GM08714 (cell line): ENCODE measurements at regions not wholly inside any gene's neighbourhood (a gene's known extent, or its start where the extent isn't known, plus 50 kb on each side); places are given as distances from the start of the nearest gene placed in this dataset.
"Not testable (repeated sequence)": the region's sequence is repeated elsewhere in the genome, so short reads cannot be mapped to it uniquely, and the experiment has no call there.

Experiments used
- H3K4me3 ChIP-seq: fragments of 200-500 bp; sonication (Bioruptor generic); 2 replicates; pipeline ENCODE4 v1.5.1; 2014; ENCODE audit warnings: mild to moderate bottlenecking, low read length, inconsistent platforms
- ZNF274 ChIP-seq: IDR thresholded peaks from 2 replicates; pipeline ENCODE4 v1.6.1; 2012; ENCODE audit warnings: mild to moderate bottlenecking, low read depth, low read length

DNA sequence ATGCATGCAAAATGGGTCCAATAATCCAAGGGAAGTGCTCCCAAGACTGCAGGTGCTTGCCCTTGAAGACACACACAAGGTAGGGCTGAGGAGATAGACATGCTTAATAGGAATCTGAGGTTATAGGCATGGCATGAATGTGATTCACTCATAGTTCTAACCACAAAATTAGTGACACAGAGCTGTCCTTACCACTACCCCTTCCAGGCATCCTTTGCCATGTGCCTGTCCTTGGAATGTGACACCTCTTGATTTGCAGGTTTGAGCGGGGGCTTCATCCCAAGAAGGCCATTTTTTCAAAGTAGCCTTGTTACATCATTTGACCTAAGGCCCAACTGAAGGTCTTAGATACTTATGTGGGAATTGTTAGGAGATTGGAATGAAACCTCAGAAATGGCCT is 112.5 kb downstream of the CCNG2 start:
- no peak for TF ChIP-seq ZNF274
- H3K4me3 ChIP-seq = no peak overlapping the region

DNA sequence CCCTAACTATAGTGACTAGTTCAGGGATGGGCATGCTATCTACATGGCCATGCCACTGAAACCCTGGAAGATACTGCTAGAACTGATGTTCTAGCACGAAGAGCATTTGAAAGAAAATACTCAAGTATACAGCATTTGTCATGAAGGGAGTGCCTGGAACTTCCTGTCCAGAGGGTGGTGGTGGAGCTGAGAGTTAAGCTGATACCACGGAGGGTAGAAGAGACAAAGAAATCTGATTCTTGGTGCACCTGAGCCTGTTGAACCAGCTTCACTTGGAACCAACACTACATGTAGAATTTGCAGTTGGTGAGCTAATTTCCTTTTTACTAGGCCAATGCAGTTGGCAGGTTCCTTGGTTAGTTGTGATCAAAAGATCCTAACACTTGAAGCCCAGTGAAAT is 116.4 kb downstream of the CCNG2 start:
- no peak overlapping the region for H3K4me3 ChIP-seq
- TF ChIP-seq ZNF274 = no peak

DNA sequence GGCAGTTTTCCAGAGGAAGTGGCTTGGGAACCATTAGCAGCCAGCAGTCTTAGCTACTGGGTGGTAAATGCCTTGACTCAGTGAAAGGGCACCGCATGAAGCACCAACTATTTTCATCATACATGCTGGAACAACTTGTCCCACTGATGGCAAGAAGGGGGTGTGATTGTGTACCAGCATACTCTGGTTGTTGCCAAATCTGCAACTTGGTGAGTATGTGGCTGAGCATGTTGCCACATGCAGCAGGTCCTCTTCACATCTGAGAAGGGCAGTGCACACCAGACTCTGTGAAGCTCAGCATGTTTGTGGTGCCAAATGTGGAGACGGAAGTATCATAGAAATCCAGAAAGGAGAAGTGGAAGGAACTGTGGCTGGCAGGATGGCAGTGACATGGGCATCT is 122.1 kb downstream of the CCNG2 start:
- H3K4me3 ChIP-seq = not testable (repeated sequence)

DNA sequence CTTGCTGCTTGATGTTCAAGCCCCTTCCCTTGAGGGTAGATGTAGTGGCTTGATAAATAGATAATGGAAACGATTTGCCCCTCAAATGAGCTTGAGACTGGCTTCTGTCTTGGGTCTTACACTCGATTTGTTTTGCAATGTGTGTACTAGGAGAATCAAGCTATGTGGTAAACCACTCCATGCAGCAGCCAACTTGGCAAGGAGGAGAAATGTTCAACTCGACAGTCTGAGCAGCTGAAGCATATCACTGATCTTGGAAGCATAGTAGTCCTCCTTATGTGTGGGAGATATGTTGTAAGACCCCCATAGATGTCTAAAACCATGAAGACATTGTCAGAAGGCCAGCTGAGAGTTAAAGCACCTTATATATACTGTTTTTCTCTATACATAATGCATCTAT is 125.3 kb downstream of the CCNG2 start:
- TF ChIP-seq ZNF274 = no peak
- no peak overlapping the region for H3K4me3 ChIP-seq

DNA sequence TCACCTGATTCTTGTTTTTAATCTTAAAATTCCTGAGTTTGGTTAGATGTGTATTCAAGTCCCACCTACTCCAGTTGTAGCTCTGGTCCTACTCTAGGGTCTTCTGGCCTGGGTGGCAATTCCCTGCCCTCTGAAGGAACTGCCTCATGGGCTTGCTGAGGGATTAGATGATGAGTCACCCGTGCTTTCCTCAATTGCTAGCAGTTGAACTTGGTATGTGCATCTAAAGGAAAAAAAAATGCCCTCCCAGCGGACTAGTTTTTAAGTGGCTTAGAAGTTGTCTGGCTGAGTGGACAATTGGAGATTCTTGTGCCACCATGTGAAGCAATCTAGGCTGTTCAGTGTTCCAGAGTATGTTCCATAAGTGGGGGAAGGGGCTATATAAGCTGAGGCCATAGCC is 127.0 kb downstream of the CCNG2 start:
- H3K4me3 ChIP-seq = no peak overlapping the region
- no peak for TF ChIP-seq ZNF274

DNA sequence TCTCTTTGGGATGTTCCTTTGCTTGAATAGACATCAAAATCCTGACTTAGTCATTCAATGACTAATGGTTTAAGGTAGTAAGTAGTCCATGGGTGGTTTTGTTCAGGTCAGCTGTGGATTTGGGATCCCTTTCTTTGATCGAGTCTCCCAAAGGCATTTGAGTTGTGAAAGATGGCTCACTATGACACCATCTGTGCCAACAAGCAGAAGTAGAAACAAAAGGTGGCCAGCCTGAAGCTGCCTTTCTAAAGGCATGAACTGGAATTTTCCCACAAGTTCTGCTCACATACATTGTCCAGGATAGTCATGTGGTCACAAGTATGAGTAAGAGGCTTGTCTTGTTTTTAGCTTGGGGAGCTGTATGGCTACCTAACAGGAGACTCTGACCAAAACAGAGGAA is 129.9 kb downstream of the CCNG2 start:
- no peak for TF ChIP-seq ZNF274
- H3K4me3 ChIP-seq = no peak overlapping the region

DNA sequence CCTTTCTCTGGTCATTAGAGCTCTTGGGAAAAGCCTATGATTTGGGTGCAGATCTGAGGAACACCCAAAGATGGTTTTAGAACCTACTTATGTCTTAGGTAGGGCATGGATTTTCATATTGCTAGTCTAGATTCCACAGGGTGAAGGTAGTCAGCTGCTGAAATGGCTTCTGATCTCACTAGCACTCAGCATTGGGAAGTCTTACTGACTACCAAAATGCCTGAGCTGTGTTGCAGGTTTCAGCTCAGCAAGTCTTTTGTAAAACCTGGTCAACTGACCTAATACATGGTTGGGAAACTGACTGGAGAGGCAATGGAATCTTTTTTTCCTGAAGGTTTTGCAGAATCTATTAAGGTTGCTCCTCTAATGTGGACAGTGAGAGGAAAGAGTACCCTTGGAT is 136.4 kb downstream of the CCNG2 start:
- no peak for TF ChIP-seq ZNF274
- H3K4me3 ChIP-seq = no peak overlapping the region

DNA sequence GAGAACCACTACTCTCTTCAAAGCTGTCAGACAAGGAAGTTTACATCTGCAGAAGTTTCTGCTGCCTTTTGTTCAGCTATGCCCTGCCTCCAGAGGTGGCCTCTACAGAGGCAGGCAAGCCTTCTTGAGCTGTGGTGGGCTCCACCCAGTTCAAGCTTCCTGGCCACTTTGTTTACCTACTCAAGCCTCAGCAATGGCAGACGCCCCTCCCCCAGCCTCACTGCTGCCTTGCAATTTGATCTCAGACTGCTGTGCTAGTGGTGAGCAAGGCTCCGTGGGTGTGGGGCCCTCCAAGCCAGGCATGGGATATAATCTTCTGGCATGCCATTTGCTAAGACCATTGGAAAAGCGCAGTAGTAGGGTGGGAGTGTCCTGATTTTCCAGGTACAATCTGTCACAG is 144.0 kb downstream of the CCNG2 start:
- not testable (repeated sequence) for H3K4me3 ChIP-seq

DNA sequence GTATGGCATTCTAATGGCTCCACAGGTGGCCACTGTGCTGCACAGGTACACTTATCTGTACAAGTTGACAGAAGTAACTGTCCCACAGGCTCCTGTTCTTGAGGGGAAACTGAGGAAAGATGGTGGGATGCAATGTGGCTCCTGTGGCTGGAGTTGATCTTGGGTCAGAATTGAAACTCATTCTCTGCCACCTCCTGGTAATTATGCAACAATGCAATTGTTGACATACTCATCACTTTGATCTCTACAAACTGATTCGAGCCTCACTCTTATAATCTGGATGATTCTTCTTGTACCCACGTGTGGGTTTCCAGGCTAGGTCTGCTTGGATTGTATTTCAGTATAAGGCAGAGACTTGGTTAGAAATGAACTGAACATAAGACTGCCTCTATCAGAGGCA is 148.8 kb downstream of the CCNG2 start:
- TF ChIP-seq ZNF274 = no peak
- no peak overlapping the region for H3K4me3 ChIP-seq

DNA sequence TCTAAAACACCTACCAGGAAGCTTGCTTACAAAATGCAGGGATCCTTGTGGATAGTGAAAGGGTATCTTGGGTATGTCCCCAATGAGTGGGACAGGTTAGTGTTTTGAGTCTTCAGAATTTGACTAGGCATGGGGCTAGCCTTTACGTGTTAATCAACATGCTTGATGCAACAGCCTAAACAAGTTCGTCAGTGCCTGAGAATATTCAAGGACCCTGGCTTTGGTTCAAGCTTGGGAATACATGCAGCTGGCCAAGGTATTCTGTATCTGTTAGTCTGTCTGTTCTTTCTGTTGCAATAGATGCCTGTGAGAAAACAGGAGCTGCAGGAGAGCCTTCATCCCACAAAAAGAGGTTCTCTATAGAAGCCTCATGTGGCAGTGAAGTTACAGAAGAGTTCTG is 149.5 kb downstream of the CCNG2 start:
- H3K4me3 ChIP-seq = no peak overlapping the region
- TF ChIP-seq ZNF274 = no peak

DNA sequence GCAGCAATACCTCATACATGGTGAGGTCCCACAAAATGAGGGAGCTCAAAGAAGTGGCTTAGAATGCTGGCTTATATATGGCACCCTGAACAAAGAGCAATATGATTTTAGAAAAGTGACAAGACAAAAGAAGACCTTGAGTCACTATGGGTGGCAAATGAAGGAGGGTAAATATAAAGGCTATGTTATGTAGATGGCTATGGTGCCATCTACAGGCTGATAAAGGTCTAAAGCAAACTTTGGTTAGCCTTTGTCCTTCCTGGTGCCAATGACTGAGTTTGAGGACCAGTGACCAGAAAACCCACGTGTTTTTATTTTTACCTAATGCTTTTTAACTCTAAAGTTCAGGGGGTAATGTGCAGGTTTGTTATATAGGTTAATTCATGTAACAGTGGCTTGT is 151.8 kb downstream of the CCNG2 start:
- TF ChIP-seq ZNF274 = no peak
- no peak overlapping the region for H3K4me3 ChIP-seq

DNA sequence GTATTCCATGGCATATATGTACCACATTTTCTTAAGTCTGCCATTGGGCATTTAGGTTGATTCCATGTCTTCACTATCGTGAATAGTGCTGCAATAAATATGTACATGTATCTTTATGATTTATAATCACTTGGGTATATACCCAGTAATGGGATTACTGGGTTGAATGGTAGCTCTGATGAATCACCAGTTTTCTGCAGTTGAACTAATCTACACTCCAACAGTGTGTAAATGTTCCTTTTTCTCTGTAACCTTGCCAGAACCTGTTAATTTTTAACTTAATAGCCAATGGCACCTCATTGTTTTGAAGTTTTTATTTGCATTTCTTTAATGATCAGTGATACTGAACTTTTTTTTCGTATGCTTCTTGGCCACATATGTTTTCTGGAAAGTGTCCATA is 152.5 kb downstream of the CCNG2 start:
- TF ChIP-seq ZNF274 = no peak
- no peak overlapping the region for H3K4me3 ChIP-seq

DNA sequence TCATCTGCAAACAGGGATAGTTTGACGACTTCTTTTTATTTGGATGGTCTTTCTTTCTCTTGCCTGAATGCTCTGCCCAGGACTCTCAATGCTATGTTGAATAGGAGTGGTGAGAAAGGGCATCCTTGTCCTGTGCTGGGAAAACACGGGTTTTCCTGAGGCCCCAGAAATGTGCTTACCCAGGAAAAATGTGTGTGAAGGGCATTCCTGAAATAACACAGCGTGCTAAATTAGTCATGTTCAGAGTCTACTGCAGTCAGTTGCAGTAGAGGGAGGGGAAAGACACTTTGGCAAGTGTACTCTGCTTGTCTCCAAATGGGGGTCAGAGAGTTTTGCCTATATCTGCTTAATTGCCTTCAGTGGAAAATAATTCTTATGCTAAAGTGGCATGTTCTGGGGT is 153.9 kb downstream of the CCNG2 start:
- H3K4me3 ChIP-seq = no peak overlapping the region
- TF ChIP-seq ZNF274 = no peak

DNA sequence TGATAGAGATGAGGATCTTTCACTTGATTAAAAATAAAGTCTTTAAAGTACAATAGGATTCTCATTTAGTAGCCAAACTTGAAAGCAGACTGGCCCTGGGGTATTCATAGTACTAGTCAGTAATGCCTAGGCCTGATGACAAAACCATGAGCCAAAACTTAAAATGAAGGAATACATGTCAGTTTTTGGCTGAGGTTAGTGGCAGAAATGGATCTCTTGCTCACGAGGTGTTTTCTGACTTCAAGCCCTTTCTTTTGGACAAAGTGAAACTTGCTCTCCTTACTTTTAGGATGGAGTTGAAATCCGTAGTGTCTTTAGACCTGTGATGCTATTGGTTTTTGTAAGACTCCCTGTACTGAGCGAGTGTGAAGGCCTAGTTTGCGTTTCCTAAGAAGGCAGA is 157.7 kb downstream of the CCNG2 start:
- no peak for TF ChIP-seq ZNF274
- H3K4me3 ChIP-seq = no peak overlapping the region

DNA sequence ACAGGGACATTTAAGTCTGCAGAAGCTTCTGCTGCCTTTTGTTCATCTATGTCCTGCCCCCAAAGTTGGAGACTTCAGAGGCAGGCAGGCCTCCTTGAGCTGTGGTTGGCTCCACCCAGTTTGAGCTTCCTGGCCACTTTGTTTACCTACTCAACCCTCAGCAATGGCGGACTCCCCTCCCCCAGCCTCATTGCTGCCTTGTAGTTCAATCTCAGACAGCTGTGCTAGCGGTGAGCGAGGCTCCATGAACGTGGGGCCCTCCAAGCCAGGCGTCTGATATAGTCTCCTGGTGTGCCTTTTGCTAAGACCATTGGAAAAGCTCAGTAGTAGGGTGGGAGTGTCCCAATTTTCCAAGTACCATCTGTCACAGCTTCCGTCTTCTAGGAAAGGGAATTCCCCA is 170.1 kb downstream of the CCNG2 start:
- no peak overlapping the region for H3K4me3 ChIP-seq
- TF ChIP-seq ZNF274 = no peak

DNA sequence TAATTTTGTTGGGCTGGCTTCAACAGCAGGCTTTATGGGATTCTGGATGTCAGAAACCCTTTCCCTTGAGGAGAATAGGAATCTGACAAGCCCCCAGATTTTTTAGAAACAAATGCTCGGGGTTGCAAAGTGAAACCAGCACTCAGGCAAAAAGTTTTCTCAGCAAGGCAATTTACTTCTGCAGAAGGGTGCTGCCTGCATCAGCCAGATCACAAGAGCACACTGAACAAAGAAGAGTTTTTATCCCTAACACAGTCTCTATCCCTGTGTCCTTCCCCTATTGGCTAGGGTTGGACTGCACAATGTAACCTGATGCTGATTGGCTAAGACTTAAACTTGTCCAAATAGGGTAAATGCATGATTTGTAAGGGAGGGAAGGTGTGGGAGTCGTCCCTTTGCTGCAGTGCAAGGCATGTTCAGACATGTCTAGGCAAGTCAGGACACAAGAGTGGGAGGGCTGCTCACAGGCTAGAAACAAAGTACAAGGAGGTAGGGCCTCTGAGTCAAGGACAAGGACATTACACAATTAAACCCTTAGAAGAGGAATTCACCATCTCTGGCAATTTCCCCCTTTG is 175.8 kb downstream of the CCNG2 start:
- TF ChIP-seq ZNF274 = no peak
- no peak overlapping the region for H3K4me3 ChIP-seq
